HFF-Myc (cell line): ENCODE measurements at regions not wholly inside any gene's neighbourhood (a gene's known extent, or its start where the extent isn't known, plus 50 kb on each side); places are given as distances from the start of the nearest gene placed in this dataset.

Source experiments
- DNase-seq: peaks from one replicate; pipeline ENCODE4 v3.0.0-alpha.2; 2011; ENCODE audit warnings: low read depth; ENCODE audit errors: extremely low read depth
- H3K4me3 ChIP-seq: replicated peaks from 2 replicates; pipeline ENCODE4 v1.5.1; 2011; ENCODE audit warnings: low read depth, mild to moderate bottlenecking, control low read depth, low read length
- TF ChIP-seq, protein P1 (sequence below): IDR thresholded peaks from 2 replicates; pipeline ENCODE4 v1.5.1; 2012; ENCODE audit warnings: mild to moderate bottlenecking, low read depth, low read length, control low read depth; ENCODE audit errors: missing control alignments

DNA sequence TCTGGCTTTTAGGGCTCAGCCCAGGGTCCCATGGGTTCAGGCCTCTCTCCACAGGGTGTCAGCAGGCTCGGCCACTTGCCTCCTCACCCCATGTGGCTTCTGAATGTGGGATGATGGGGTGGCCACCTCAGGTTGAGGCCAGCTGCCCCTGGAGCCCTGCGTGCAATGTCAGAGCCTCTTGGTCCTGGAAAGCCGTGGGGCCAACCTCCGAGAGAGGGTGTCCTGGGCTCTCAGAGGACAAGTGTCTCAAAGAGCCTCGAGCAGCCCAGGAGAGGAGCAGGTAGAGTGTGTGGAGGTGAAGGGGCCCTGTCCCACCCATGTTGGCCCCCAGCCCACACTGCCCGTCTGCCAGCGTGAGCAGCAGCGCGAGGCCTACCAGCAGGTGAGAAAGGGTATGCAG lies 86.0 kb downstream of the PLXNA1 start:
- DNase-seq: no peak
- TF ChIP-seq, protein P1, sequence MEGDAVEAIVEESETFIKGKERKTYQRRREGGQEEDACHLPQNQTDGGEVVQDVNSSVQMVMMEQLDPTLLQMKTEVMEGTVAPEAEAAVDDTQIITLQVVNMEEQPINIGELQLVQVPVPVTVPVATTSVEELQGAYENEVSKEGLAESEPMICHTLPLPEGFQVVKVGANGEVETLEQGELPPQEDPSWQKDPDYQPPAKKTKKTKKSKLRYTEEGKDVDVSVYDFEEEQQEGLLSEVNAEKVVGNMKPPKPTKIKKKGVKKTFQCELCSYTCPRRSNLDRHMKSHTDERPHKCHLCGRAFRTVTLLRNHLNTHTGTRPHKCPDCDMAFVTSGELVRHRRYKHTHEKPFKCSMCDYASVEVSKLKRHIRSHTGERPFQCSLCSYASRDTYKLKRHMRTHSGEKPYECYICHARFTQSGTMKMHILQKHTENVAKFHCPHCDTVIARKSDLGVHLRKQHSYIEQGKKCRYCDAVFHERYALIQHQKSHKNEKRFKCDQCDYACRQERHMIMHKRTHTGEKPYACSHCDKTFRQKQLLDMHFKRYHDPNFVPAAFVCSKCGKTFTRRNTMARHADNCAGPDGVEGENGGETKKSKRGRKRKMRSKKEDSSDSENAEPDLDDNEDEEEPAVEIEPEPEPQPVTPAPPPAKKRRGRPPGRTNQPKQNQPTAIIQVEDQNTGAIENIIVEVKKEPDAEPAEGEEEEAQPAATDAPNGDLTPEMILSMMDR: no peak
- no peak overlapping the region for H3K4me3 ChIP-seq

DNA sequence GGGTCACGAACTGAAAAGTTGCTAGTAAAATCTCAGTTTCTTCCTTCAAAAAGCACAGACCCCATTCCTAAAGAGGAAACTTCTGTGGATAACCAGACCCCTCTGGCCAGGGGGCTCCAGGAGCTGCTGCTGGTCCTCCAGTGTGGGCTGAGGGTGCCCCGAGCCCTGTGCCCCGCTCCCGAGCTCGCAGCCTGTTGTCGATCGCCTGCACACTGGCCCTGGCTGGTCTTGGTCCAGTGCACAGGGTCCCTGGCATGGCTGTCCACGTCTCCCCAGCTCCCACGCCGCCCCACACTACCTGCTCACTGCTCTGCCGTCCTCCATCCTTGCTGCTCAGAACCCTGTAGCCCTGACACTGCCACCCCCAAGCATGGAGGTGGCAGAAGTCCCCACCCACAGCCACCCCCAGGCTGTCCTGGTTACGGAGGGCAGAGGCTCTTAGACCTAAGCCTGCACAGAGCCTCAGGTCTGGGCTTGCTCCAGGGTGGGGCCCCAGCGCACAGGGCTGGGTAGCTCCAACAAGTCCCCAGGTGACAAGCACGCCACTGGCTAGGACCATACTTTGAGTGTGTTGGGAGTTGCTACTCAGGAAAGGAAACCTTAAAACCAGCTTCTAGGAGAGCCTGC lies 87.0 kb downstream of the PLXNA1 start:
- TF ChIP-seq, protein P1: no peak
- no peak overlapping the region for H3K4me3 ChIP-seq
- DNase-seq: no peak

DNA sequence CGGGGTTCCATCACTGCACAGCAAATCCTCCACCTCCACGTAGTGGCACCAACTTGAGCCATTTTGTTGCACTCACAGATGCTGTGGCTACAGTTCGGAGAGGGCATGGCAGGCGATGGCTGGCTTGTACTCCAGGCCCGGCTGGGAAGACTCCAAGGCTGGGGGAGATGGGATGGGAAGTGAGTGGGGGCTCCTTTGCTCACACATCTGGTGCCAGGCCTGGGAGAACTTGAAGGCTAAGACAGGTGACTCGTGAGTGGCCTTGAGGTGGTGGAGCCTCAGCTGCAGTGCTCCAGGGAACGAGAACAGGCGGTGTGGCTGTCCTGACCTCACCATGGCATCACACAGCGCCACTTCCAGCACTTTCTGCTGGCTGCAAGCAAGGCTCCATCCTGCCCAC lies 87.9 kb downstream of the PLXNA1 start:
- no peak overlapping the region for H3K4me3 ChIP-seq
- no peak for DNase-seq
- TF ChIP-seq, protein P1: no peak

DNA sequence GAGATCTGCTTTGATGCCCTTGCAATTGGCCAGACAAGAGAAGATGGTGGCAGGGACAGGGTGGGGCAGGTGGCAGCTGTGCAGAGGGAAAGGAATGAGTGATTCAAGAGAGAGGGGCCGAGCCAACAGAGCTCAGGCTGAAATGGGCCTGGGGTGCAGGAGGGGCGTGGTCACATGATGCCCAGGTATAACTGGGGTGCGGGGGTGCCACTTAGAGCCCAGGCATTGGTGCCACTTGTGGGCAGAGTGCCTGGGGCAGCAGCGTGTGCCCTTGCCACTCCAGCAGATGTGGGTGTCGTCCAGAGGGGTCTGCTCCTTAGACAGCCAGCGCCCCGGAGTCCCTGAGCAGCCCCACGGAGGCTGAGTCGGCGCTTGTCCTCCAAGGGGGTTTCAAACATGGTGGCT lies 88.7 kb downstream of the PLXNA1 start:
- DNase-seq: no peak
- TF ChIP-seq, protein P1: no peak
- H3K4me3 ChIP-seq: no peak overlapping the region

DNA sequence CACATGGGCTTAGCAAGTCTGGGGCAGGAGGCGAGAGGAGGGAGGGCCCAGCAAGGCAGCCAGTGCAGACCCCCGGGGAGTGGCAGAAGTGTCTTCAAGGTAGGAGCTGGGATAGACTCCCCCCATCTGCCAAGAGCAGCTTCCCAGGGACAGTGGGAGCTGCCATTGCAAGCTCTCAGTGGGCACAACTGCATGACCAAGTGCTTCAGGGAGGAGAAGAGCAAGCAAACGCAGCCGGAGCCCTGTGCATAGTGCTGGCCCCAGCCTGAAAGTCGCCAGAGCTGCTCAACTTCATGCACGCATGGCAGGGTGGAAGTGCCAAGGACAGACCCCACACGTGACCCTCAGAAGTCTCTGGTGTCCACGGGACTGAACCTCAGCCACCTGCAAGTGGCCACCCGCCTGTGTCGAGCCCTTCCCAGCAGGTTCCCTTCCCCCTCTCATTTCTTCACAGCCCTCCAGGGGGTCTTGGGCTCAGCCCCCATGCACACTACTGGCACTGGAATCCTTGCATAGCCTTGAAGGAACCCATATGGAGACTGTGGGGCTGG lies 89.4 kb downstream of the PLXNA1 start:
- no peak for DNase-seq
- TF ChIP-seq, protein P1: no peak
- no peak overlapping the region for H3K4me3 ChIP-seq

DNA sequence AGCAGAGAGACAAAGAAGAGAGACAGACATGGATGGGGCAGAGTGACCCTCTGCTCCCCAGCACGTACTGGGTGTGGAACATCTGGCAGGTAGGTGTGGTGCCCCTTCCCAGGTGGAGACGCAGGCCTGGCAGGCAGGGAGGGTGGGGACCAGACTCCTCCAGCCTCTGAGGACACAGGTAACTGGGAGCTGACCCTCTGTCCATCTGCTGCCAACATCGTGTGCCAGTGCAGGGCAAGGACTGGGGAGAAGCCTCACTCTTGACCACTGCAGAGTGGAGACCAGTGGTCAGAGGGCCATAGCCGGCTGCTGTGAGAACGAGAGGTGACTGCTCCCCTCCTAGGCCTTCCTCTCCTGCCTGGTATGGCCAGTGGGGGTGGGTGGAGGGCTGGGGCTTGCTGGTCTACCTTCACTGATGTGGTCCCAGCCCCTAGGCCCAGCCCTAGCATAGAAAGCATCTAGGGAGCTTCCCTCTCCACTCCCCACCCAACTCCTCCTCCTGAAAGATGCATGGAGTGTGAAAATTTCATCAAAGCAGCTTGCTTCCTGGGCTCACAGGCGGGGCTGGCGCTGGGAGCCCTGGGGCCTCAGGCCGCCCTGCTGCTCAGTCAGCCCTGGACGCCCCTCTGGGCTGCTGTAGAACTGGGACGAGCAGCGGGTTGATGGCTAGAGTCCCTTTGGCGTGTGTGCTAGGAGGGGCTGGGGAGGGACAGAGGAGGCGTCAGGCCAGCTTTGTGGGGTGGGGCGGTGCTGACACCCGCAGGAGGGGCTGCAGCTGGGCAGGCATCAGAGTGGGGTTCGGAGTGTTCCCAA lies 90.3 kb downstream of the PLXNA1 start:
- TF ChIP-seq, protein P1: no peak
- no peak overlapping the region for H3K4me3 ChIP-seq
- no peak for DNase-seq
